Gastrocnemius medialis (tissue), 4 donors: ENCODE measurements at regions not wholly inside any gene's neighbourhood (a gene's known extent, or its start where the extent isn't known, plus 50 kb on each side); places are given as distances from the start of the nearest gene placed in this dataset.

Source experiments
- CTCF ChIP-seq, 5 experiments: fragments of 450-650 bp in 3 of 5; fragments of 200-600 bp in 2 of 5; sonication (generic) in 2 of 5; IDR thresholded peaks in 4 of 5; conservative IDR thresholded peaks in 1 of 5; 1 replicate in 4 of 5; 2 replicates in 1 of 5; pipeline ENCODE4 v1.5.1; 2016 to 2019; ENCODE audit warnings: antibody characterized with exemption in 5 of 5, mild to moderate bottlenecking in 3 of 5, moderate library complexity in 3 of 5
- POLR2A ChIP-seq, 2 donors: fragments of 450-650 bp; IDR thresholded peaks; one replicate each; pipeline ENCODE4 v1.6.1; 2017; ENCODE audit warnings: antibody characterized with exemption in 2 of 2, mild to moderate bottlenecking in 2 of 2, moderate library complexity in 2 of 2

DNA sequence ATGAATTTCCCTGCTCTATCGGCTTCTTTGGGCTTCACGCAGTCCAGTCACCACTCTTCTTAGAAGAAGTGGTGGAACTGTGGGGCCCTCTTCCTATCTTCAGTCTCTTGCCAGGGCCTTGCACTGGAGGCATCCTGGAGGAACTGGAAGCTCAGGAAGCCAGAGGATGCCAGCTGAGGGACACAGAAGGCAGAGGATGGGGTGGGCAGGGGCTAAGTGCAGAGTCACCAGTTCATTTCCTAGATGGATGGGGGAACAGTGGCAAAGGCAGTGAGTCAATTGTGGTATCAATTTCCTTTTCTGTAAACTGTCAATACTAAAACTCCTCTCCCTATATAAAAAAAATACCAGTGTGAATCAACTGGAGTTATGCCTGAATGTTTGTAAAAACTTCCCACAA is 419.7 kb downstream of the KLF12 start:
- TF ChIP-seq CTCF (IDR thresholded peaks at IDR 0.05 in 4 of 5, conservative IDR thresholded peaks at IDR 0.05 in 1 of 5) (no peak), POLR2A (IDR thresholded peaks at IDR 0.05) (no peak)
